HepG2 (cell line): ENCODE measurements at regions not wholly inside any gene's neighbourhood (a gene's known extent, or its start where the extent isn't known, plus 50 kb on each side); places are given as distances from the start of the nearest gene placed in this dataset.
A peak's percentile ranks its signal among the peaks of the same experiment; 100 is the strongest.

ENCODE experiments used
- BRCA1 ChIP-seq: sonication (generic); formaldehyde crosslinking; IDR thresholded peaks from 2 replicates; pipeline ENCODE4 v1.4.0; 2020; ENCODE audit warnings: missing genetic modification reagents
- ELF4 ChIP-seq: sonication (generic); formaldehyde crosslinking; IDR thresholded peaks from 2 replicates; pipeline ENCODE4 v1.5.0; 2020; ENCODE audit warnings: missing genetic modification reagents, mild to moderate bottlenecking, moderate library complexity, borderline replicate concordance
- FOXA1 ChIP-seq, 2 experiments: fragments of 450-650 bp in 1 of 2; sonication (generic) in 1 of 2; formaldehyde crosslinking in 1 of 2; IDR thresholded peaks; 2 replicates each; pipeline versions ENCODE4 v1.4.0 to v1.6.1; 2016 to 2020; ENCODE audit warnings: missing genetic modification reagents in 1 of 2
- KDM5A ChIP-seq: fragments of 200-600 bp; sonication (generic); IDR thresholded peaks from 2 replicates; pipeline ENCODE4 v1.7.0; 2018; ENCODE audit warnings: antibody characterized with exemption, mild to moderate bottlenecking, low read length, borderline replicate concordance
- ZBTB42 ChIP-seq: sonication (generic); formaldehyde crosslinking; IDR thresholded peaks from 2 replicates; pipeline ENCODE4 v1.5.0; 2020; ENCODE audit warnings: mild to moderate bottlenecking, missing genetic modification reagents
- ZNF367 ChIP-seq: sonication (generic); formaldehyde crosslinking; IDR thresholded peaks from 2 replicates; pipeline ENCODE4 v1.4.0; 2020; ENCODE audit warnings: missing genetic modification reagents, borderline replicate concordance
- ZNF550 ChIP-seq: sonication (generic); formaldehyde crosslinking; IDR thresholded peaks from 2 replicates; pipeline ENCODE4 v1.4.0; 2020; ENCODE audit warnings: mild to moderate bottlenecking, missing genetic modification reagents, borderline replicate concordance
- ZSCAN31 ChIP-seq: sonication (generic); formaldehyde crosslinking; IDR thresholded peaks from 2 replicates; pipeline ENCODE4 v1.5.0; 2020; ENCODE audit warnings: low read depth, mild to moderate bottlenecking, missing genetic modification reagents
- TF ChIP-seq, protein P1 (sequence below): sonication (generic); formaldehyde crosslinking; IDR thresholded peaks from 2 replicates; pipeline ENCODE4 v1.4.0; 2020; ENCODE audit warnings: missing genetic modification reagents, borderline replicate concordance
- TF ChIP-seq, protein P2 (sequence below): sonication (generic); formaldehyde crosslinking; IDR thresholded peaks from 2 replicates; pipeline ENCODE4 v1.9.0; 2022; ENCODE audit warnings: low read depth, missing genetic modification reagents
- TF ChIP-seq, protein P3 (sequence below): sonication (generic); formaldehyde crosslinking; IDR thresholded peaks from 2 replicates; pipeline ENCODE4 v1.5.1; 2020; ENCODE audit warnings: mild to moderate bottlenecking, missing genetic modification reagents, moderate library complexity
- TF ChIP-seq, protein P4 (sequence below): sonication (generic); formaldehyde crosslinking; IDR thresholded peaks from 2 replicates; pipeline ENCODE4 v1.4.0; 2020; ENCODE audit warnings: mild to moderate bottlenecking, missing genetic modification reagents

DNA sequence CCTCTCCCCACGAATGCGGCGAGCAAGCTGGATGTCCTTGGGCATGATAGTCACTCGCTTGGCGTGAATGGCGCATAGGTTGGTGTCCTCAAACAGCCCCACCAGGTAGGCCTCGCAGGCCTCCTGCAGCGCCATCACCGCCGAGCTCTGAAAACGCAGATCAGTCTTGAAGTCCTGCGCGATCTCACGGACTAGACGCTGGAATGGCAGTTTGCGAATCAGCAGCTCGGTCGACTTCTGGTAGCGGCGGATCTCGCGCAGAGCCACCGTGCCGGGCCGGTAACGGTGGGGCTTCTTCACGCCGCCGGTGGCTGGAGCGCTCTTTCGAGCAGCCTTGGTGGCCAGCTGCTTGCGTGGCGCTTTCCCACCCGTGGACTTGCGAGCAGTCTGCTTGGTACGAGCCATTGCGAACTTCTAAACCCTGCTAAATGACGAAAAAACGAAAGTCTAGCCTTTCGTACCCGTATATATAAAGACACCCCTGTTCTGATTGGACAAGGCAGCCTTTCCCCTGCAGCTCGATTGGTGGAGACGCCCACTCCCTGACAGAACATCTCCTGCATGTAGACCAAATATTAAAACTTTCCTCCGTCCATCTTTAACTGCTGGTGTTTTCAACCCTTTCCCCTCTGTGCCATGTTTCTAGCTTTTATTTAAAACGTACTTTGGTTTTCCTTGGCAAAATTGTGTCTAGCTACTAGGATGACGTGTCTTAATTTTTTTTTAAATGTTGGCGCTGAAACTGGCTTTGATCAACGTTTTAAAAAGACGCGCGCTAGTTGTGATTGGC, 109.8 kb downstream of the HFE start (continued):
- TF ChIP-seq BRCA1 (peak; percentile 50; the same call in 1 of the 2 replicates), ZNF550 (CRISPR knock-in tag) (no peak; the same call in 1 of the 2 replicates), KDM5A (no peak; the same call in 1 of the 2 replicates), ZSCAN31 (peak; percentile 96), ELF4 (CRISPR knock-in tag) (peak; percentile 53; the same call in 1 of the 2 replicates), ZBTB42 (CRISPR knock-in tag) (peak; percentile 80; the same call in 1 of the 2 replicates), ZNF367 (CRISPR knock-in tag) (no peak), FOXA1 (IDR thresholded peaks at IDR 0.05) (no peak), FOXA1 (CRISPR knock-in tag; IDR thresholded peaks at IDR 0.05) (peak; percentile 38; the same call in 1 of the 2 replicates)
- TF ChIP-seq, protein P1, sequence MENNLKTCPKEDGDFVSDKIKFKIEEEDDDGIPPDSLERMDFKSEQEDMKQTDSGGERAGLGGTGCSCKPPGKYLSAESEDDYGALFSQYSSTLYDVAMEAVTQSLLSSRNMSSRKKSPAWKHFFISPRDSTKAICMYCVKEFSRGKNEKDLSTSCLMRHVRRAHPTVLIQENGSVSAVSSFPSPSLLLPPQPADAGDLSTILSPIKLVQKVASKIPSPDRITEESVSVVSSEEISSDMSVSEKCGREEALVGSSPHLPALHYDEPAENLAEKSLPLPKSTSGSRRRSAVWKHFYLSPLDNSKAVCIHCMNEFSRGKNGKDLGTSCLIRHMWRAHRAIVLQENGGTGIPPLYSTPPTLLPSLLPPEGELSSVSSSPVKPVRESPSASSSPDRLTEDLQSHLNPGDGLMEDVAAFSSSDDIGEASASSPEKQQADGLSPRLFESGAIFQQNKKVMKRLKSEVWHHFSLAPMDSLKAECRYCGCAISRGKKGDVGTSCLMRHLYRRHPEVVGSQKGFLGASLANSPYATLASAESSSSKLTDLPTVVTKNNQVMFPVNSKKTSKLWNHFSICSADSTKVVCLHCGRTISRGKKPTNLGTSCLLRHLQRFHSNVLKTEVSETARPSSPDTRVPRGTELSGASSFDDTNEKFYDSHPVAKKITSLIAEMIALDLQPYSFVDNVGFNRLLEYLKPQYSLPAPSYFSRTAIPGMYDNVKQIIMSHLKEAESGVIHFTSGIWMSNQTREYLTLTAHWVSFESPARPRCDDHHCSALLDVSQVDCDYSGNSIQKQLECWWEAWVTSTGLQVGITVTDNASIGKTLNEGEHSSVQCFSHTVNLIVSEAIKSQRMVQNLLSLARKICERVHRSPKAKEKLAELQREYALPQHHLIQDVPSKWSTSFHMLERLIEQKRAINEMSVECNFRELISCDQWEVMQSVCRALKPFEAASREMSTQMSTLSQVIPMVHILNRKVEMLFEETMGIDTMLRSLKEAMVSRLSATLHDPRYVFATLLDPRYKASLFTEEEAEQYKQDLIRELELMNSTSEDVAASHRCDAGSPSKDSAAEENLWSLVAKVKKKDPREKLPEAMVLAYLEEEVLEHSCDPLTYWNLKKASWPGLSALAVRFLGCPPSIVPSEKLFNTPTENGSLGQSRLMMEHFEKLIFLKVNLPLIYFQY = peak; percentile 44
- TF ChIP-seq, protein P2, sequence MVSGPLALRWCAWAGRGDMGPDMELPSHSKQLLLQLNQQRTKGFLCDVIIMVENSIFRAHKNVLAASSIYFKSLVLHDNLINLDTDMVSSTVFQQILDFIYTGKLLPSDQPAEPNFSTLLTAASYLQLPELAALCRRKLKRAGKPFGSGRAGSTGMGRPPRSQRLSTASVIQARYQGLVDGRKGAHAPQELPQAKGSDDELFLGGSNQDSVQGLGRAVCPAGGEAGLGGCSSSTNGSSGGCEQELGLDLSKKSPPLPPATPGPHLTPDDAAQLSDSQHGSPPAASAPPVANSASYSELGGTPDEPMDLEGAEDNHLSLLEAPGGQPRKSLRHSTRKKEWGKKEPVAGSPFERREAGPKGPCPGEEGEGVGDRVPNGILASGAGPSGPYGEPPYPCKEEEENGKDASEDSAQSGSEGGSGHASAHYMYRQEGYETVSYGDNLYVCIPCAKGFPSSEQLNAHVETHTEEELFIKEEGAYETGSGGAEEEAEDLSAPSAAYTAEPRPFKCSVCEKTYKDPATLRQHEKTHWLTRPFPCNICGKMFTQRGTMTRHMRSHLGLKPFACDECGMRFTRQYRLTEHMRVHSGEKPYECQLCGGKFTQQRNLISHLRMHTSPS (CRISPR knock-in tag) = no peak; the same call in 1 of the 2 replicates
- TF ChIP-seq, protein P3, sequence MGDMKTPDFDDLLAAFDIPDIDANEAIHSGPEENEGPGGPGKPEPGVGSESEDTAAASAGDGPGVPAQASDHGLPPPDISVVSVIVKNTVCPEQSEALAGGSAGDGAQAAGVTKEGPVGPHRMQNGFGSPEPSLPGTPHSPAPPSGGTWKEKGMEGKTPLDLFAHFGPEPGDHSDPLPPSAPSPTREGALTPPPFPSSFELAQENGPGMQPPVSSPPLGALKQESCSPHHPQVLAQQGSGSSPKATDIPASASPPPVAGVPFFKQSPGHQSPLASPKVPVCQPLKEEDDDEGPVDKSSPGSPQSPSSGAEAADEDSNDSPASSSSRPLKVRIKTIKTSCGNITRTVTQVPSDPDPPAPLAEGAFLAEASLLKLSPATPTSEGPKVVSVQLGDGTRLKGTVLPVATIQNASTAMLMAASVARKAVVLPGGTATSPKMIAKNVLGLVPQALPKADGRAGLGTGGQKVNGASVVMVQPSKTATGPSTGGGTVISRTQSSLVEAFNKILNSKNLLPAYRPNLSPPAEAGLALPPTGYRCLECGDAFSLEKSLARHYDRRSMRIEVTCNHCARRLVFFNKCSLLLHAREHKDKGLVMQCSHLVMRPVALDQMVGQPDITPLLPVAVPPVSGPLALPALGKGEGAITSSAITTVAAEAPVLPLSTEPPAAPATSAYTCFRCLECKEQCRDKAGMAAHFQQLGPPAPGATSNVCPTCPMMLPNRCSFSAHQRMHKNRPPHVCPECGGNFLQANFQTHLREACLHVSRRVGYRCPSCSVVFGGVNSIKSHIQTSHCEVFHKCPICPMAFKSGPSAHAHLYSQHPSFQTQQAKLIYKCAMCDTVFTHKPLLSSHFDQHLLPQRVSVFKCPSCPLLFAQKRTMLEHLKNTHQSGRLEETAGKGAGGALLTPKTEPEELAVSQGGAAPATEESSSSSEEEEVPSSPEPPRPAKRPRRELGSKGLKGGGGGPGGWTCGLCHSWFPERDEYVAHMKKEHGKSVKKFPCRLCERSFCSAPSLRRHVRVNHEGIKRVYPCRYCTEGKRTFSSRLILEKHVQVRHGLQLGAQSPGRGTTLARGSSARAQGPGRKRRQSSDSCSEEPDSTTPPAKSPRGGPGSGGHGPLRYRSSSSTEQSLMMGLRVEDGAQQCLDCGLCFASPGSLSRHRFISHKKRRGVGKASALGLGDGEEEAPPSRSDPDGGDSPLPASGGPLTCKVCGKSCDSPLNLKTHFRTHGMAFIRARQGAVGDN (CRISPR knock-in tag) = peak; percentile 92
- TF ChIP-seq, protein P4, sequence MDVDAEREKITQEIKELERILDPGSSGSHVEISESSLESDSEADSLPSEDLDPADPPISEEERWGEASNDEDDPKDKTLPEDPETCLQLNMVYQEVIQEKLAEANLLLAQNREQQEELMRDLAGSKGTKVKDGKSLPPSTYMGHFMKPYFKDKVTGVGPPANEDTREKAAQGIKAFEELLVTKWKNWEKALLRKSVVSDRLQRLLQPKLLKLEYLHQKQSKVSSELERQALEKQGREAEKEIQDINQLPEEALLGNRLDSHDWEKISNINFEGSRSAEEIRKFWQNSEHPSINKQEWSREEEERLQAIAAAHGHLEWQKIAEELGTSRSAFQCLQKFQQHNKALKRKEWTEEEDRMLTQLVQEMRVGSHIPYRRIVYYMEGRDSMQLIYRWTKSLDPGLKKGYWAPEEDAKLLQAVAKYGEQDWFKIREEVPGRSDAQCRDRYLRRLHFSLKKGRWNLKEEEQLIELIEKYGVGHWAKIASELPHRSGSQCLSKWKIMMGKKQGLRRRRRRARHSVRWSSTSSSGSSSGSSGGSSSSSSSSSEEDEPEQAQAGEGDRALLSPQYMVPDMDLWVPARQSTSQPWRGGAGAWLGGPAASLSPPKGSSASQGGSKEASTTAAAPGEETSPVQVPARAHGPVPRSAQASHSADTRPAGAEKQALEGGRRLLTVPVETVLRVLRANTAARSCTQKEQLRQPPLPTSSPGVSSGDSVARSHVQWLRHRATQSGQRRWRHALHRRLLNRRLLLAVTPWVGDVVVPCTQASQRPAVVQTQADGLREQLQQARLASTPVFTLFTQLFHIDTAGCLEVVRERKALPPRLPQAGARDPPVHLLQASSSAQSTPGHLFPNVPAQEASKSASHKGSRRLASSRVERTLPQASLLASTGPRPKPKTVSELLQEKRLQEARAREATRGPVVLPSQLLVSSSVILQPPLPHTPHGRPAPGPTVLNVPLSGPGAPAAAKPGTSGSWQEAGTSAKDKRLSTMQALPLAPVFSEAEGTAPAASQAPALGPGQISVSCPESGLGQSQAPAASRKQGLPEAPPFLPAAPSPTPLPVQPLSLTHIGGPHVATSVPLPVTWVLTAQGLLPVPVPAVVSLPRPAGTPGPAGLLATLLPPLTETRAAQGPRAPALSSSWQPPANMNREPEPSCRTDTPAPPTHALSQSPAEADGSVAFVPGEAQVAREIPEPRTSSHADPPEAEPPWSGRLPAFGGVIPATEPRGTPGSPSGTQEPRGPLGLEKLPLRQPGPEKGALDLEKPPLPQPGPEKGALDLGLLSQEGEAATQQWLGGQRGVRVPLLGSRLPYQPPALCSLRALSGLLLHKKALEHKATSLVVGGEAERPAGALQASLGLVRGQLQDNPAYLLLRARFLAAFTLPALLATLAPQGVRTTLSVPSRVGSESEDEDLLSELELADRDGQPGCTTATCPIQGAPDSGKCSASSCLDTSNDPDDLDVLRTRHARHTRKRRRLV (CRISPR knock-in tag) = 0 out of 2 replicates have a peak, but pooled peaks have one; percentile 63
